GM23338 (cell line): ENCODE measurements at regions not wholly inside any gene's neighbourhood (a gene's known extent, or its start where the extent isn't known, plus 50 kb on each side); places are given as distances from the start of the nearest gene placed in this dataset.

Source experiments
- CTCF ChIP-seq, 2 experiments: fragments of 200-600 bp in 1 of 2; sonication (generic) in 1 of 2; conservative IDR thresholded peaks; 2 replicates each; pipeline versions ENCODE4 v1.5.1 to v1.6.1; 2016 to 2017; ENCODE audit warnings: antibody characterized with exemption in 2 of 2, low read depth in 2 of 2, mild to moderate bottlenecking in 2 of 2, moderate library complexity in 1 of 2
- EZH2 ChIP-seq: fragments of 200-600 bp; sonication (generic); IDR thresholded peaks from one replicate; pipeline ENCODE4 v1.8.0; 2017; ENCODE audit warnings: antibody characterized with exemption, mild to moderate bottlenecking, low read depth; ENCODE audit not compliant: unreplicated experiment
- EZH2phosphoT487 ChIP-seq: fragments of 200-600 bp; sonication (generic); IDR thresholded peaks from one replicate; pipeline ENCODE4 v1.8.1; 2018; ENCODE audit warnings: antibody characterized with exemption; ENCODE audit not compliant: unreplicated experiment
- JUNB ChIP-seq: IDR thresholded peaks from one replicate; pipeline ENCODE4 v1.6.1; 2016; ENCODE audit warnings: antibody characterized with exemption; ENCODE audit not compliant: unreplicated experiment
- POLR2AphosphoS5 ChIP-seq: IDR thresholded peaks from 2 replicates; pipeline ENCODE4 v1.6.1; 2016; ENCODE audit warnings: antibody characterized with exemption, low read depth

- TF ChIP-seq CTCF (conservative IDR thresholded peaks at IDR 0.05; ENCODE audit: low read depth in 2 of 2): no peak
- no peak for TF ChIP-seq JUNB
- no peak for TF ChIP-seq POLR2AphosphoS5
- no peak for TF ChIP-seq EZH2
- TF ChIP-seq EZH2phosphoT487: no peak
Observed at GRCh38 chr6:41470029-41470330, 76.2 kb upstream of the FOXP4 start.
